Breast epithelium (tissue), 4 donors: ENCODE measurements at regions not wholly inside any gene's neighbourhood (a gene's known extent, or its start where the extent isn't known, plus 50 kb on each side); places are given as distances from the start of the nearest gene placed in this dataset.

Experiments
- DNase-seq, 2 donors: peaks; one replicate each; pipeline ENCODE4 v3.0.0-alpha.2; 2019; ENCODE audit warnings: low spot score in 2 of 2
- H3K27ac ChIP-seq, 2 donors: fragments of 200-600 bp; sonication (generic) in 1 of 2; one replicate each; pipeline ENCODE4 v1.5.1; 2016 to 2019; ENCODE audit warnings: mild to moderate bottlenecking in 1 of 2
- H3K27me3 ChIP-seq, 2 donors: fragments of 200-600 bp; sonication (generic) in 1 of 2; one replicate each; pipeline versions ENCODE4 v1.5.1 to v1.6.0; 2017 to 2019; ENCODE audit warnings: control low read depth in 1 of 2, mild to moderate bottlenecking in 1 of 2
- H3K36me3 ChIP-seq: fragments of 200-600 bp; one replicate; pipeline ENCODE4 v1.5.1; 2019
- H3K4me1 ChIP-seq, 2 donors: fragments of 200-600 bp; sonication (generic); one replicate each; pipeline ENCODE4 v1.5.1; 2016 to 2019; ENCODE audit warnings: control low read depth in 1 of 2
- H3K4me3 ChIP-seq, 3 donors: fragments of 200-600 bp; sonication (generic); 1 replicate in 2 of 3; 2 replicates in 1 of 3; pipeline ENCODE4 v1.5.1; 2016 to 2019; ENCODE audit warnings: mild to moderate bottlenecking in 3 of 3, moderate library complexity in 2 of 3
- H3K9me3 ChIP-seq, 2 donors: fragments of 200-600 bp; sonication (generic) in 1 of 2; one replicate each; pipeline ENCODE4 v1.5.1; 2016 to 2019; ENCODE audit warnings: control low read depth in 1 of 2
- CTCF ChIP-seq, 3 donors: fragments of 450-650 bp; IDR thresholded peaks; one replicate each; pipeline ENCODE4 v1.5.1; 2016 to 2017; ENCODE audit warnings: antibody characterized with exemption in 3 of 3, mild to moderate bottlenecking in 3 of 3, moderate library complexity in 3 of 3
- POLR2A ChIP-seq: fragments of 450-650 bp; IDR thresholded peaks from one replicate; pipeline ENCODE4 v1.6.1; 2016; ENCODE audit warnings: antibody characterized with exemption, mild to moderate bottlenecking, moderate library complexity
- POLR2AphosphoS5 ChIP-seq, 3 donors: sonication (generic); formaldehyde crosslinking; IDR thresholded peaks; one replicate each; pipeline ENCODE4 v1.6.1; 2017; ENCODE audit warnings: antibody characterized with exemption in 3 of 3
- intact Hi-C: fragments of 100-400 bp; cut with DNase I; formaldehyde crosslinking; loops from one replicate; pipeline ENCODE4 v1.15.1; 2023; ENCODE audit warnings: low total_unique reads

- intact Hi-C loops: no loop called here
- no peak for DNase-seq
- TF ChIP-seq POLR2A: no peak
- no peak for TF ChIP-seq CTCF (IDR thresholded peaks at IDR 0.05)
- TF ChIP-seq POLR2AphosphoS5 (IDR thresholded peaks at IDR 0.05): no peak
- no peaks in the 10 kb centered on the region for H3K4me1 ChIP-seq
- H3K4me3 ChIP-seq: no peak overlapping the region
- no peaks in the 10 kb centered on the region for H3K27me3 ChIP-seq
- no peaks in the 10 kb centered on the region for H3K36me3 ChIP-seq
- no peak overlapping the region for H3K27ac ChIP-seq
- peaks cover 0 to 11% of the 10 kb centered on the region in 2 donors for H3K9me3 ChIP-seq
These were observed 170.6 kb downstream of the BMP4 start for GRCh38 chr14:53786045-53786444.

GRCh38 chr14:53784688-53785087 lies 171.9 kb downstream of the BMP4 start:
- TF ChIP-seq POLR2AphosphoS5 (IDR thresholded peaks at IDR 0.05): no peak
- no peak for TF ChIP-seq CTCF (IDR thresholded peaks at IDR 0.05)
- TF ChIP-seq POLR2A: no peak
- H3K4me3 ChIP-seq: no peak overlapping the region
- intact Hi-C loops: no loop called here
- H3K4me1 ChIP-seq: no peaks in the 10 kb centered on the region
- H3K9me3 ChIP-seq: peaks cover 0 to 11% of the 10 kb centered on the region in 2 donors
- DNase-seq: no peak
- no peak overlapping the region for H3K27ac ChIP-seq
- no peaks in the 10 kb centered on the region for H3K36me3 ChIP-seq
- H3K27me3 ChIP-seq: no peaks in the 10 kb centered on the region

GRCh38 chr14:53783256-53783655 lies 173.4 kb downstream of the BMP4 start:
- no peak overlapping the region for H3K4me3 ChIP-seq
- DNase-seq: no peak
- intact Hi-C loops: no loop called here
- no peaks in the 10 kb centered on the region for H3K4me1 ChIP-seq
- peaks cover 0 to 11% of the 10 kb centered on the region in 2 donors for H3K9me3 ChIP-seq
- H3K36me3 ChIP-seq: no peaks in the 10 kb centered on the region
- TF ChIP-seq CTCF (IDR thresholded peaks at IDR 0.05) (no peak), POLR2AphosphoS5 (IDR thresholded peaks at IDR 0.05) (no peak), POLR2A (no peak)
- H3K27ac ChIP-seq: no peak overlapping the region
- H3K27me3 ChIP-seq: no peaks in the 10 kb centered on the region

GRCh38 chr14:53780051-53780555 lies 176.5 kb downstream of the BMP4 start:
- DNase-seq: no peak
- intact Hi-C loops: no loop called here

GRCh38 chr14:53779301-53779700 lies 177.3 kb downstream of the BMP4 start:
- no peak for DNase-seq
- intact Hi-C loops: no loop called here
- no peak overlapping the region for H3K27ac ChIP-seq
- no peaks in the 10 kb centered on the region for H3K36me3 ChIP-seq
- no peaks in the 10 kb centered on the region for H3K27me3 ChIP-seq
- H3K4me3 ChIP-seq: no peak overlapping the region
- no peaks in the 10 kb centered on the region for H3K9me3 ChIP-seq
- TF ChIP-seq CTCF (IDR thresholded peaks at IDR 0.05): no peak
- no peaks in the 10 kb centered on the region for H3K4me1 ChIP-seq

More at GRCh38 chr14:53780051-53780555, 176.5 kb downstream of the BMP4 start:
- no peak for TF ChIP-seq CTCF (IDR thresholded peaks at IDR 0.05)
- no peak for TF ChIP-seq POLR2AphosphoS5 (IDR thresholded peaks at IDR 0.05)
- no peak for TF ChIP-seq POLR2A
- no peaks in the 10 kb centered on the region for H3K4me1 ChIP-seq
- H3K4me3 ChIP-seq: no peak overlapping the region
- no peaks in the 10 kb centered on the region for H3K36me3 ChIP-seq
- no peak overlapping the region for H3K27ac ChIP-seq
- H3K9me3 ChIP-seq: peaks cover 0 to 6% of the 10 kb centered on the region in 2 donors
- no peaks in the 10 kb centered on the region for H3K27me3 ChIP-seq
